H54 (cell line): ENCODE measurements at regions not wholly inside any gene's neighbourhood (a gene's known extent, or its start where the extent isn't known, plus 50 kb on each side); places are given as distances from the start of the nearest gene placed in this dataset.
"Not testable (repeated sequence)": the region's sequence is repeated elsewhere in the genome, so short reads cannot be mapped to it uniquely, and the experiment has no call there.

Experiments used
- DNase-seq: peaks from one replicate; pipeline ENCODE4 v3.0.0; 2011; ENCODE audit warnings: low spot score, mixed read lengths; ENCODE audit not compliant: insufficient read length
- FAIRE-seq: peaks from 3 replicates; lab custom pipeline; 2011; peaks lifted over from hg19 to GRCh38; lab: Jason Lieb, UNC
- POLR2A ChIP-seq: IDR thresholded peaks from 2 replicates; pipeline ENCODE4 v1.6.1; 2011; ENCODE audit warnings: low read depth, mild to moderate bottlenecking, low read length

- no peak for FAIRE-seq
- no peak for TF ChIP-seq POLR2A
- no peak for DNase-seq
Observed at GRCh38 chr18:40274618-40275196, 1680.3 kb upstream of the PIK3C3 start.

DNA sequence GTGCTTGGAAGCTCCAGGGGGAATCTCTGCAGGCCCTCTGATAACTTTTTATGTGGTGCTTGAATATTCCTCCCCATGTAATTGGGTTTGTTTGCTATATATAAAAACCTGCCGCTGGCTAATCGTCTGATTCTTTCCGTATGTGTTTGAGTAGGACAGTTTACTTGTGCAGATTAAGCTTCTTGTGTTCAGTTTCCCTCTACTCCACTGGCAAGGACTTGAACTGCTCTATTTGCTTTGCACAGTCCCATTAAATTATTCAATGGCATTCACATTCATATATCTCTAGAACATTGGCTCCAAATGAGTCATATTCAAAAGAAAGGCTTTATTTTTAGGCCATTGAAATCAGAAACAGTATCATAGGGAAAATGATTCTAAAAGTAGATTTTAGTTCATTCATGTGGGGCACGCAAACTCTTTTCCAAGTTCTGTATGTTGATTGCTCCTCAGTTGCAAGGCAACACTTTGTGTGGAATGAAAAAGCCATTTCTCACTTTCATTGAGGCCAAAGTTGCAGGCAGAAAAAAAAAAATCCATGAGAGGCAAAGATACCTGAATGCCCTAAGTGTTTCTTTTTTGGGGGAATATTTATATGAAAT lies 1682.3 kb upstream of the PIK3C3 start:
- TF ChIP-seq POLR2A = no peak
- DNase-seq = no peak
- FAIRE-seq = no peak

DNA sequence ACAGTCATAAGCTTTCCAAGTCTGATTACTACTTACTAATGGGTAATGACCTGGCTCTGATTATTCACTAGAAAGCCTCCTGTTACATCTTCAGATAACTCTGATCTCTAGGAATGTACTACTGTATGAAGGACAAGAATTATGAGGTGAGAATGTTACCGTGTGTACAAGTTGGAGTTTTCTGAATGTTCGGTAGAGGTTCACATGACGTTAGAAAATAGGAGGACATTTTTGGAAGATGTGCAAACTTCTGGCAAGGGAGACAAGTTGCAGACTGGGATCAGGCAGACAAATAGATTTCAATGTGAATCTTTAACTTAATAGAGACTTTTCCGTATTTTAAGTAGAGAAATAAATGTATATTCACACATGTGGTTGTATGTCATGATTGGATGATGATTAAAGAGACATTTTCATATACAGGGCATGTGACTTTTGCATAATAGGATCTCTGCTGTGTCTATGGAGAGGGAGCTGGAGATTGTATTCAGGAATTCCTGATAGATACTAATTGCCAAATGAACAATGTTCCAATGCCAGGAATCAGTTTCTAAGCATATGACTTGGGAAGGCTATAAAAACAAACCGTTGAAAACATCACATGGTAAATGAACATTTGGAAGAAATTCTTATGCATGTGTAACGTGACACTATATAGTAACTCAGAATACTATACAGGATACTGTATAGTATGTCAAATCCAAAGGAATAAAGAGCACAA lies 1695.8 kb upstream of the PIK3C3 start:
- no peak for TF ChIP-seq POLR2A
- no peak for FAIRE-seq
- no peak for DNase-seq

- TF ChIP-seq POLR2A = no peak
- no peak for FAIRE-seq
- no peak for DNase-seq
Observed at GRCh38 chr18:40258311-40258710, 1696.7 kb upstream of the PIK3C3 start.

DNA sequence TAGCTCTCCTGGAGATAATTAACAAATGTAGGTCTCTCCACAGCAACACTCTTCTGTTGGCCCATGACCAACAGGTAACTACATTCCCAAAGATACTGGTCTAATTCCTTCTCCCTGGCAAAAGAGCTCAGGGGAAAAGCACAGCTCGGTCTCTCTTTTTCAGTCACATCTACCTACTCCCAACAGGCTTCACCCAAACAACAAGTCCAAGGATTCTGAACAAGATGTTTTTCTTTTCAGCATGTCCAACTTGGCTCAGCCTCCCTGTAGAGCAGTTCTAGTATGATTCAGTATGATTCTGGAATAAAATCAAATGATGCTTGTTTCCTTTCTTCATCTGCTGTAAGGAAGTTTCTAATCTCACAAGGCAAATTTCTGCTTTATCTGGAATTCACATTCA lies 1704.8 kb upstream of the PIK3C3 start:
- no peak for TF ChIP-seq POLR2A
- DNase-seq (no peak), FAIRE-seq (no peak)

- no peak for TF ChIP-seq POLR2A
- no peak for FAIRE-seq
- no peak for DNase-seq
Observed at GRCh38 chr18:40249390-40250080, 1705.5 kb upstream of the PIK3C3 start.

- not testable (repeated sequence) for FAIRE-seq, DNase-seq
Observed at GRCh38 chr18:40245612-40246011, 1709.4 kb upstream of the PIK3C3 start.

DNA sequence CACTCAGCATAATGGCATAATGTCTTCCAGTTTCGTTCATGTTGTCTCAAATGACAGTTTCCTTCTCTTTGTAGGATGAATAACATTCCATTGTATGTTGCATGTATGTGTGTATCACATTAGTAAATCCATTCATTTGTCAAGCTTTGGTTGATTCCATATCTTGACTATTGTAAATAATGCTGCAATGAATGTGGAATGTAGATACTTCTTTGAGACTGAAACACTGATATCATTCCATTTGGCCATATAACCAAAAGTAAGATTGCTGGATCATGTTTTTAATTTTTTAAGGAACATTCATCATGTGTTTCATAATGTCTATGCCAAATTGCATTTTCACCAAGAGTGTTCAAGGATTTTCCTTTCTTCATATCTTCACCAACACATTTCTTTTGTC lies 1711.4 kb upstream of the PIK3C3 start:
- FAIRE-seq = no peak
- DNase-seq = no peak
- TF ChIP-seq POLR2A = no peak

- TF ChIP-seq POLR2A = no peak
- DNase-seq = no peak
- no peak for FAIRE-seq
Observed at GRCh38 chr18:40235836-40236235, 1719.2 kb upstream of the PIK3C3 start.

GRCh38 chr18:40235323-40235722 lies 1719.7 kb upstream of the PIK3C3 start:
- no peak for DNase-seq
- FAIRE-seq = no peak
- no peak for TF ChIP-seq POLR2A

- FAIRE-seq (no peak), DNase-seq (no peak)
- no peak for TF ChIP-seq POLR2A
Observed at GRCh38 chr18:40233931-40234616, 1721.0 kb upstream of the PIK3C3 start.

DNA sequence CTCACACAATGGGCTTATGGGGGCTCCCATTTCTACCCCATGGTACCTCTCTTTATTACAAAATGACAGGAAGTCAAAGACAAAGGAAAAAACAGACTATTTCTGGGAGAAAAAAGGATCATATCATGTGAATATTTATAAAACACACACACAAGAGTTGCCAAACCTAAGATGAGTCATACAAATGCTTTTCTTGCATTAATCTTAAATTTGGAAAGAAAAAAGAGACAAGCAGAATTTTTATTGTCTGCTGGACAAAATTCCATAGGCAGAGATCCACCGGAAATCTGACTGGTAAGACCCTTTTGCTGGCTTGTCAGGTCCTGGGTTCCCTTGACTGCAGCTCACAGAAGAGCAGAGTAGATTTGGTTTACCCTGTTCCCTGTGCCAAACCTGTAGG lies 1732.3 kb upstream of the PIK3C3 start:
- TF ChIP-seq POLR2A = no peak
- DNase-seq = no peak
- no peak for FAIRE-seq

DNA sequence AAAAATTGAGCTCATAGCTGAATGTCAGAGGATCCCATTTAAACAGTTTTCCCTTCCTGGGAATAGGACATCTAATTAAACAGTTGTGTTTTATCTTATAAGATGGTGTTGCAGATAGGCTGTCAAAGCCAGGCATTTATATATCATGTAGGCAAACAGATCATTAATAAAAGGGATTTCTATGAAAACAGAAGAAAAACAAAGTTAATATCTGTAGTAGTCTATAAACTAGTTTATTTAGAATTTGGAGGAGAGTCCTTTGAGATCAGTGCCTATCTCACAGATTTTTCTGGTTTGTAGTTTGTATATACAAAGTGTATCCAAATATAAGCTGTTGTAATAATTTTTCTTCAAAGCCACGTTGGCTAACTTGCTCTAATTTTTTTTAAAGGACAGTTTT lies 1738.2 kb upstream of the PIK3C3 start:
- FAIRE-seq = no peak
- DNase-seq = no peak
- TF ChIP-seq POLR2A = no peak

GRCh38 chr18:40215979-40216378 lies 1739.1 kb upstream of the PIK3C3 start:
- no peak for TF ChIP-seq POLR2A
- no peak for DNase-seq
- no peak for FAIRE-seq
